ENCODE measurements at regions not wholly inside any gene's neighbourhood (a gene's known extent, or its start where the extent isn't known, plus 50 kb on each side); places are given as distances from the start of the nearest gene placed in this dataset.

DNA sequence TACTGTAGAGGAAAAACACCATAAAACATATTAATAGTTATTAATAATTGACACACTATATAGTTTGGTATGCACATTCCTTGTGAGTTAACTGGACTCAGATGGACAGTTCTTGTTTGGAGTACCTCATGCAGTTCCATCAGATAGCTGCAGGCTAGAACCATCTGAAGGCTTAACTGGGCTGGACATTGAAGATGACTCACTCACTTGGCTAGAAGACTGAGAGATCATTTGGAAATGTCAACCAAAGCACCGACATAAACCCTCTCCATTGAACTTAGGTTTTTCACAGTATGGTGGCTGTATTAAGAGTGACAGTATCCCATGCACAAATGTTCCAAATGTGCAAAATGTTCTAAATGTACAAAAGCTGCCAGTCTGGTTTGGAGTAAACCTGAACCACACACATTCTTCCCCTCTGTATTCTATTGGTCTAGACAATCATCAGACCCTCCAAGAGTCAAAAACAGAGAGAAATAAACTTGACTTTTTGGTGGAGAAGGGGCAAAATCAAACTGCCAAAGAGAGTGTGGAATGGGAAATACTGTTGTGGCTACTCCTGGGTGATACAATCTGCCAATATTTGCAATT is 708.4 kb downstream of the KCNT2 start:
- WGBS, result 93% methylated on average over 1 of the region's 1 CpG
- no peak for DNase-seq (ENCODE audit: low read depth in 6 of 9, low spot score in 9 of 9)
- H3K4me3 ChIP-seq (ENCODE audit: low read length in 2 of 2), result no peak overlapping the region
- no peaks in the 10 kb centered on the region for H3K27me3 ChIP-seq (ENCODE audit: control insufficient read depth in 2 of 2, insufficient read depth in 1 of 2, low read length in 1 of 2)
- H3K4me1 ChIP-seq (ENCODE audit: control insufficient read depth in 2 of 2, insufficient read depth in 2 of 2, low read length in 2 of 2), result no peaks in the 10 kb centered on the region
- H3K27ac ChIP-seq (ENCODE audit: low read depth in 1 of 2, low read length in 1 of 2), result no peak overlapping the region
- H3K36me3 ChIP-seq (ENCODE audit: control insufficient read depth in 2 of 2, insufficient read depth in 2 of 2, low read length in 1 of 2), result no peaks in the 10 kb centered on the region
- no peaks in the 10 kb centered on the region for H3K9me3 ChIP-seq (ENCODE audit: control insufficient read depth in 2 of 2, insufficient read depth in 1 of 2, low read length in 1 of 2)

DNA sequence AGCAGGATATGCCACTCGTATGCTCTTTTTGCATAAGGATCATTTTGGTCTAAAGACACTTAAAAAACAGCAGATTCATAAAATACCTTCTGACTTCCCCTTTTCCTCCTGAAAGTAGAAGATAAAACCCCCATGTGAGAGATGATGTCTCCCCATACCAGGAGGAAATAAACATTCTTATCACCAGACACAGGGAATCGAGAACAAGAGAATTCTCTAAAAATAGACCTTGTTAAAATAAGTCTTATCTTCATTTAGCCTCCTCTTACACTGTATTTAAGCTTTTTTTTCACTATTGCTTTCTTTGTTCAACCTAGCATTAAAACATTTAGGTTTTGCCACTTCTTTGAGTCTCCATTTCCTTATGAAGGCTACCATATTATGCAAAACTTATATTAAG is 709.3 kb downstream of the KCNT2 start:
- no peaks in the 10 kb centered on the region for H3K9me3 ChIP-seq (ENCODE audit: control insufficient read depth in 2 of 2, insufficient read depth in 1 of 2, low read length in 1 of 2)
- no peak for DNase-seq (ENCODE audit: low read depth in 6 of 9, low spot score in 9 of 9)
- H3K4me3 ChIP-seq (ENCODE audit: low read length in 2 of 2), result no peak overlapping the region
- H3K4me1 ChIP-seq (ENCODE audit: control insufficient read depth in 2 of 2, insufficient read depth in 2 of 2, low read length in 2 of 2), result no peaks in the 10 kb centered on the region
- no peaks in the 10 kb centered on the region for H3K27me3 ChIP-seq (ENCODE audit: control insufficient read depth in 2 of 2, insufficient read depth in 1 of 2, low read length in 1 of 2)
- H3K36me3 ChIP-seq (ENCODE audit: control insufficient read depth in 2 of 2, insufficient read depth in 2 of 2, low read length in 1 of 2), result no peaks in the 10 kb centered on the region
- H3K27ac ChIP-seq (ENCODE audit: low read depth in 1 of 2, low read length in 1 of 2), result no peak overlapping the region
- 11% methylated on average over 2 of the region's 2 CpGs for WGBS

DNA sequence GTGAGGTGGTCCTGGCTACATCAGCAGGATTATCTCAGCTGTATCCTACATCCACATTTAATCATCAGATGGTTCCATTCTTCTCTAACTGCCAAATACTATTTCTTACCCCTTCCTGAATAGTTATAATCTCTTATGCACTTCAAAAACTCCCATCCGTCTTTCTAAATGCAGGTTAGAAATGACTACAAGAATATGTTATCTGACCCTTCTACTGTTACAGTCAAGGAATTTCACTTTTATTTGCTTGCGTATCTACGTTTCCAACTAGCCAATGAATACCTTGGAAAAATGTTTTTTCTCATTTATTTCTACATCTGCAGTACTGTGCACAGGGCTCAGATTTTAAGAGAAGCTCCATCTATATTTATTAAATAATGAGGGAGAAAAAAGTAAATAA is 709.9 kb downstream of the KCNT2 start:
- H3K4me3 ChIP-seq (ENCODE audit: low read length in 2 of 2), result no peak overlapping the region
- H3K36me3 ChIP-seq (ENCODE audit: control insufficient read depth in 2 of 2, insufficient read depth in 2 of 2, low read length in 1 of 2), result no peaks in the 10 kb centered on the region
- H3K27me3 ChIP-seq (ENCODE audit: control insufficient read depth in 2 of 2, insufficient read depth in 1 of 2, low read length in 1 of 2), result no peaks in the 10 kb centered on the region
- no peak overlapping the region for H3K27ac ChIP-seq (ENCODE audit: low read depth in 1 of 2, low read length in 1 of 2)
- WGBS, result 58% methylated on average over 3 of the region's 3 CpGs
- no peaks in the 10 kb centered on the region for H3K9me3 ChIP-seq (ENCODE audit: control insufficient read depth in 2 of 2, insufficient read depth in 1 of 2, low read length in 1 of 2)
- no peaks in the 10 kb centered on the region for H3K4me1 ChIP-seq (ENCODE audit: control insufficient read depth in 2 of 2, insufficient read depth in 2 of 2, low read length in 2 of 2)
- no peak for DNase-seq (ENCODE audit: low read depth in 6 of 9, low spot score in 9 of 9)

DNA sequence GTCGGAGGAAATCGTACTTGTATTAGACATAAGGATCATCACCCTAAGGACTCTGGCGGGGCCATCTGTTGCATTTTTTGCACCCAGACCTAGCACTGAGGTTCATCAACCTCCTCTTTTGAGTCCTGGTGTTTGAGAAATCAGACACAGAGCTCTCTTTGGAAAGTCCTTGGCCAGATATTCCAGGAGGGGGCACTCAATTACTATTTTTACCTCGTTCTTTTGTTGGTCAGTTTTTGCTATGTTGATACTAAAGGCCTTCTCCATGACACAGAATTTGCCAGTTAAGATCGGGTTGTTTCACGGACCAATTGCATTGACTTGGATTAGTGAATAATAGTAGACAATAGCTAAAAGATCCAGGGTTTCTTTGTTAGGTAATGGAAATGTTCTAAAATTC is 711.2 kb downstream of the KCNT2 start:
- H3K4me1 ChIP-seq (ENCODE audit: control insufficient read depth in 2 of 2, insufficient read depth in 2 of 2, low read length in 2 of 2), result no peaks in the 10 kb centered on the region
- DNase-seq (ENCODE audit: low read depth in 6 of 9, low spot score in 9 of 9), result no peak
- no peak overlapping the region for H3K27ac ChIP-seq (ENCODE audit: low read depth in 1 of 2, low read length in 1 of 2)
- no peaks in the 10 kb centered on the region for H3K27me3 ChIP-seq (ENCODE audit: control insufficient read depth in 2 of 2, insufficient read depth in 1 of 2, low read length in 1 of 2)
- no peak overlapping the region for H3K4me3 ChIP-seq (ENCODE audit: low read length in 2 of 2)
- H3K9me3 ChIP-seq (ENCODE audit: control insufficient read depth in 2 of 2, insufficient read depth in 1 of 2, low read length in 1 of 2), result no peaks in the 10 kb centered on the region
- no peaks in the 10 kb centered on the region for H3K36me3 ChIP-seq (ENCODE audit: control insufficient read depth in 2 of 2, insufficient read depth in 2 of 2, low read length in 1 of 2)
- 95% methylated on average over 6 of the region's 6 CpGs for WGBS

DNA sequence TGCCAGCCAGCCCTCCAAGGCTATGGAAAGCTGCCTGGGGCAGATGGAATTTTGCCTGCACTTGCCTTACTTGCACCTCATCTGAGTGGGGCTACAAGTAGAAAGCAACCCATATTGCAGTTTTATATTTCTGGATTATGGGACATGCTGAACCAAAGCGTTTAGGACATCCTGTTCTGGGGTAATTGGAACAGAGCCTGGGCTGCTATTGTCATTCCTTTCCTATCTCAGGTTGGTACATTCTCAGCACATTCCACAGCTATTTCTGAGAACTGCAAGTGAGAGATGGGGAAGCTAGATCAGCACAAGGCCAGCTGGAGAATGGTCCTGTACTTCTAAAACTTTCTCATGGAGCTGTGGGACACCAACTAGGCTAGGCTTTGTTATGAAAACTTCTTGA is 713.8 kb downstream of the KCNT2 start:
- Histone ChIP-seq H3K27me3 (ENCODE audit: control insufficient read depth in 2 of 2, insufficient read depth in 1 of 2, low read length in 1 of 2) (no peaks in the 10 kb centered on the region), H3K9me3 (ENCODE audit: control insufficient read depth in 2 of 2, insufficient read depth in 1 of 2, low read length in 1 of 2) (no peaks in the 10 kb centered on the region), H3K4me1 (ENCODE audit: control insufficient read depth in 2 of 2, insufficient read depth in 2 of 2, low read length in 2 of 2) (no peaks in the 10 kb centered on the region), H3K27ac (ENCODE audit: low read depth in 1 of 2, low read length in 1 of 2) (no peak overlapping the region), H3K4me3 (ENCODE audit: low read length in 2 of 2) (no peak overlapping the region), H3K36me3 (ENCODE audit: control insufficient read depth in 2 of 2, insufficient read depth in 2 of 2, low read length in 1 of 2) (no peaks in the 10 kb centered on the region)
- WGBS, result 69% methylated on average over 1 of the region's 1 CpG
- no peak for DNase-seq (ENCODE audit: low read depth in 6 of 9, low spot score in 9 of 9)

DNA sequence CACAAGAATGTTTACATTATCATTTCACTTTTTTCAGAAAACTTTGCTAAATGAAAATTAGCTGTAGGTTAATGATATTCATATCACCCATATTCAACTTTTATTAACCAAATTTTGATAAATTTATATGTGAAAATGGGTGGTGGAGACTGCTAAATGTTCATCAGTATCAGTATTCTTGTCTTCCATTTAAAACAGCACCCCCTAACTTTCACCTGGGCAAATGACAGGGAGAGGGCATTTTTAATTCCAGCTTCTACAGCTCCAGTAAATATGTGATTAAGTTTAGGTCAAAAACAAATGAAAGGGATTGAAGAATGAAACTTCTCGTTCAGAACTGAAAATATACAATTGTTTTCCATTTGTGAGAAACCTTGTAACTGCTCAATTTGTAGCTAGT is 722.2 kb downstream of the KCNT2 start:
- Histone ChIP-seq H3K4me1 (ENCODE audit: control insufficient read depth in 2 of 2, insufficient read depth in 2 of 2, low read length in 2 of 2) (no peaks in the 10 kb centered on the region), H3K4me3 (ENCODE audit: low read length in 2 of 2) (no peak overlapping the region), H3K9me3 (ENCODE audit: control insufficient read depth in 2 of 2, insufficient read depth in 1 of 2, low read length in 1 of 2) (no peaks in the 10 kb centered on the region), H3K27me3 (ENCODE audit: control insufficient read depth in 2 of 2, insufficient read depth in 1 of 2, low read length in 1 of 2) (no peaks in the 10 kb centered on the region), H3K36me3 (ENCODE audit: control insufficient read depth in 2 of 2, insufficient read depth in 2 of 2, low read length in 1 of 2) (no peaks in the 10 kb centered on the region), H3K27ac (ENCODE audit: low read depth in 1 of 2, low read length in 1 of 2) (no peak overlapping the region)
- WGBS, result 91% methylated on average over 1 of the region's 1 CpG
- DNase-seq (ENCODE audit: low read depth in 6 of 9, low spot score in 9 of 9), result no peak

DNA sequence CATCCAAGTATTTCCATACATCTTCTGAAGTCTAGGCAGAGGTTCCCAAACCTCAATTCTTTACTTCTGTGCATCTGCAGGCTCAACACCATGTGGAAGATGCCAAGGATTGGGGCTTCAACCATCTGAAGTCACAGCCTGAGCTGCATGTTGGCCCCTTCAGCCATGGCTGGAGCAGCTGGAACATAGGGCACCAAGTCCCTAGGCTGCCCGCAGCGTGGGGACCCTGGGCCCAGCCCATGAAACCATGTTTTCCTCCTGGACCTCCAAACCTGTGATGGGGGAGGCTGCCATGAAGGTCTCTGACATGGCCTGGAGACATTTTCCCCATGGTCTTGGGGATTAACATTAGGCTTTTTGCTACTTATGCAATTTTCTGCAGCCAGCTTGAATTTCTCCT is 729.8 kb downstream of the KCNT2 start:
- no peak for DNase-seq (ENCODE audit: low read depth in 6 of 9, low spot score in 9 of 9)
- H3K27ac ChIP-seq (ENCODE audit: low read depth in 1 of 2, low read length in 1 of 2), result no peak overlapping the region
- 66% methylated on average over 2 of the region's 2 CpGs for WGBS

DNA sequence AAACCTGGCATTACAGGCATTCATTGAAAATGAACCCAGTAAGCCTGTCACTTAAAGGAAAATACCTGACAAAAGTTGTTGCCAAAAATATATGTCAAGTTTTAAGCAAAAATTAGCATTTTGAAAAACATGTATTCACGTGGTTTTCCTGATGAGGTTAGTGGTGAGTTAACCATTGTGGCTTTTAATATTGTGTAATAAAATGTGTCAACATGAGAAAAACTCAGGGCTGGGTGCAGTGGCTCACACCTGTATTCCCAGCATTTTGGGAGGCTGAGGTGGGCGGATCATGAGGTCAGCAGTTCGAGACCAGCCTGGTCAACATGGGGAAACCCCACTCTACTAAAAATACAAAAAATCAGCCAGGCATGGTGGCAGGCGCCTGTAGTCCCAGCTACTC is 731.4 kb downstream of the KCNT2 start:
- H3K36me3 ChIP-seq (ENCODE audit: control insufficient read depth in 2 of 2, insufficient read depth in 2 of 2, low read length in 1 of 2), result no peaks in the 10 kb centered on the region
- WGBS, result 63% methylated on average over 4 of the region's 4 CpGs
- H3K9me3 ChIP-seq (ENCODE audit: control insufficient read depth in 2 of 2, insufficient read depth in 1 of 2, low read length in 1 of 2), result no peaks in the 10 kb centered on the region
- no peak overlapping the region for H3K27ac ChIP-seq (ENCODE audit: low read depth in 1 of 2, low read length in 1 of 2)
- H3K4me3 ChIP-seq (ENCODE audit: low read length in 2 of 2), result no peak overlapping the region
- H3K4me1 ChIP-seq (ENCODE audit: control insufficient read depth in 2 of 2, insufficient read depth in 2 of 2, low read length in 2 of 2), result no peaks in the 10 kb centered on the region
- DNase-seq (ENCODE audit: low read depth in 6 of 9, low spot score in 9 of 9), result no peak
- no peaks in the 10 kb centered on the region for H3K27me3 ChIP-seq (ENCODE audit: control insufficient read depth in 2 of 2, insufficient read depth in 1 of 2, low read length in 1 of 2)

More for the DNA sequence above, 729.8 kb downstream of the KCNT2 start:
- H3K4me3 ChIP-seq (ENCODE audit: low read length in 2 of 2), result no peak overlapping the region
- no peaks in the 10 kb centered on the region for H3K36me3 ChIP-seq (ENCODE audit: control insufficient read depth in 2 of 2, insufficient read depth in 2 of 2, low read length in 1 of 2)
- H3K9me3 ChIP-seq (ENCODE audit: control insufficient read depth in 2 of 2, insufficient read depth in 1 of 2, low read length in 1 of 2), result no peaks in the 10 kb centered on the region
- no peaks in the 10 kb centered on the region for H3K27me3 ChIP-seq (ENCODE audit: control insufficient read depth in 2 of 2, insufficient read depth in 1 of 2, low read length in 1 of 2)
- H3K4me1 ChIP-seq (ENCODE audit: control insufficient read depth in 2 of 2, insufficient read depth in 2 of 2, low read length in 2 of 2), result no peaks in the 10 kb centered on the region

DNA sequence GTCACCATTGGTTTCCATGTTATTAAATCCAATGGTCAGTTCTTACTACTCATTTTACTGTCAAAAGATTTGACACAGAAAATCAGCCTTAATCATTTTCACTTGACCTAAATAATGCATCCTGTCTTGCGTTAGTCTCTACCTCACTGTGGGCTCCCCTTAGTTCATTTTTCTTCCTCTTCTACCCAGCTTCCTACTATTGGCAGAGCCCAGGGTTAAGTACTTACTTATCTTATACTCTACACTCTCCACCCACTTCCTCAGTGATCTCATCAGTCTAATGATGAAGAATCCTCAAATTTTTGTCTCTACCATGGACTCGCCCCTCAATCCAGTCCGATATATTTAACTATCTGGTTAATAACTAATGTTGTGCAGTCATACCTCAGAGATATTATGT is 735.9 kb downstream of the KCNT2 start:
- Histone ChIP-seq H3K36me3 (ENCODE audit: control insufficient read depth in 2 of 2, insufficient read depth in 2 of 2, low read length in 1 of 2) (no peaks in the 10 kb centered on the region), H3K27ac (ENCODE audit: low read depth in 1 of 2, low read length in 1 of 2) (no peak overlapping the region), H3K4me3 (ENCODE audit: low read length in 2 of 2) (no peak overlapping the region), H3K4me1 (ENCODE audit: control insufficient read depth in 2 of 2, insufficient read depth in 2 of 2, low read length in 2 of 2) (no peaks in the 10 kb centered on the region), H3K27me3 (ENCODE audit: control insufficient read depth in 2 of 2, insufficient read depth in 1 of 2, low read length in 1 of 2) (no peaks in the 10 kb centered on the region), H3K9me3 (ENCODE audit: control insufficient read depth in 2 of 2, insufficient read depth in 1 of 2, low read length in 1 of 2) (no peaks in the 10 kb centered on the region)
- no peak for DNase-seq (ENCODE audit: low read depth in 6 of 9, low spot score in 9 of 9)
- 84% methylated on average over 3 of the region's 3 CpGs for WGBS

DNA sequence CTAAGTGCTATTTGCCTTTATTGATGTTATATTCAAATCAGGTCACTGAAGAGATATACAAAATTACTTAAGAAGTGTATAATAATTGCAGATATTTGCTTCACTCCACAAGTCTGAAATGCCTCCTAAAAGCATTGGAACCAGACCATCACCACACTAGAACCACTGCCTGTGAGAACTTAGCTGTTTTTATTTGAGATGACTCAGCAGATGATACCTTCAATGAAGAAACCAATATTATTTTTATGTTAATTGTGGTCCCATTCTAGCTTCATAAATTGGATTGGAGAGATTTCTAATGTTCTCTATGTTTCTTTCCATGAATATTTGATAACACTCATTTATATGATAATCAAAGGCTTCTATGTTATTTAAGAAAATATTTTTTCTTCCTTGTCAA is 740.6 kb downstream of the KCNT2 start:
- Histone ChIP-seq H3K36me3 (ENCODE audit: control insufficient read depth in 2 of 2, insufficient read depth in 2 of 2, low read length in 1 of 2) (no peaks in the 10 kb centered on the region), H3K27ac (ENCODE audit: low read depth in 1 of 2, low read length in 1 of 2) (no peak overlapping the region), H3K9me3 (ENCODE audit: control insufficient read depth in 2 of 2, insufficient read depth in 1 of 2, low read length in 1 of 2) (no peaks in the 10 kb centered on the region), H3K4me1 (ENCODE audit: control insufficient read depth in 2 of 2, insufficient read depth in 2 of 2, low read length in 2 of 2) (no peaks in the 10 kb centered on the region), H3K4me3 (ENCODE audit: low read length in 2 of 2) (no peak overlapping the region), H3K27me3 (ENCODE audit: control insufficient read depth in 2 of 2, insufficient read depth in 1 of 2, low read length in 1 of 2) (no peaks in the 10 kb centered on the region)
- DNase-seq (ENCODE audit: low read depth in 6 of 9, low spot score in 9 of 9), result no peak
